DMS53 treated with DMSO at 0.1 percent for 48 hours (cell line): ENCODE measurements at regions not wholly inside any gene's neighbourhood (a gene's known extent, or its start where the extent isn't known, plus 50 kb on each side); places are given as distances from the start of the nearest gene placed in this dataset.
"Not testable (repeated sequence)": the region's sequence is repeated elsewhere in the genome, so short reads cannot be mapped to it uniquely, and the experiment has no call there.

ENCODE experiments used
- DNase-seq: peaks from one replicate; lab custom pipeline; 2025; ENCODE audit not compliant: unreplicated experiment; lab: John Stamatoyannopoulos, UW

DNA sequence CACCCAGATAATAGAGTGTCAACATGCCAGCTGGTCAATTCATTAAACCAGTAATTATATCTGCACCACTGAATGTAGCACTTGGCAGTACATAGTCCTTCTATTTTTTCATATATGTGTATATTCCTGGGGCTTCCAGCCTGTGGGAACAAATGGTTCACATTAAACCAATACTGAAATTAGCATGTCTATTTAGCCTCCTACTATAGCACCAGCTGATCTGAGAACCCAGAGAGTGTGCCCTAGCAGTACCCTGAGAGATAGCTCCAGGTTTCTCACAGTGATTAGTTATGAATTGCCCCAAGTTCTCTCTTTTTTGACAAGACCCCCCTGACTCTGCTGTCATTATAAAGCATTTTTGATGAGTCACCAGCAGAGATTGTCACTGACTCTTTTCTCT lies 1097.3 kb upstream of the FLRT2 start:
- DNase-seq: no peak

DNA sequence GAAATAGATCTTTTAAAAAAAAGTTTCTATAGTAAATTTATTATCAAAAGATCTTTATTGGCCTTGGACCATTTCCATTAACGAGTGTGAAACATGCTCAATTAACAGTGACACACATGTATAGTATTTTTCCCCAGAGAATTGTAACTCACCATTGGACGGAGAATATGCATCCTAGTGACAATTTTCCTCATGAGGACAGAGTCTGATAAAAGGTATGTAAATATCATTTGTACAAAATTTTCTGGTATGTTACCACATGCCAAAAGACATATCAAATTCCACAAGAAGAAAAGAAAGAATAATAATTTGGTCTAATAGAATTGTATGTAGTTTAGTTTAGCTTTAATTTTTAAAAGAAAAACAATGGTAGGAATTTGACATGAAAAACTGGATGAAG lies 1096.0 kb upstream of the FLRT2 start:
- no peak for DNase-seq

DNA sequence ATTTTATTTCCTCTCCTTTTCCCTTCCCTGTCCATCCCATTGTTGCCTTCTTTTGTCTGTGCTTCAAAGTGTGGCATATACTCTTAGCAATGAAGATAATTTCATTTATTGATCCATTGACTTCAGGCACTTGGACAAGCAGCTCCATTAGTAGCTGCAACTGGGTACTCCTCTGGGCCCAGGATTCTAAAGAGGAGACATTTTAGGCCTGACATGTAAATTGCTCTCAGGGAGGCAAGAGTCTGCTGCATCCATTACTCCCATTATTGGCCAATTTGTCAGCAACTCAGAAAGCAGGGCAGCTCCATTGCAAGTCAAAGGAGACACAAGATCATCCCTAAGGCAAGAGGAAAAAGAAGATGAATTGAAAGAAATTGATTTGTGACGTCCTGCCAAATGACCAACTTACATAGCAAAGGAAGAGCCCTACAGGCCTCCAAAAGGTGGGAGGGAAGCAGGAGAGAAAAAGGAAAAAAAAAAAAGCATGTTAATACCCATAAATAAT lies 1094.1 kb upstream of the FLRT2 start:
- no peak for DNase-seq

DNA sequence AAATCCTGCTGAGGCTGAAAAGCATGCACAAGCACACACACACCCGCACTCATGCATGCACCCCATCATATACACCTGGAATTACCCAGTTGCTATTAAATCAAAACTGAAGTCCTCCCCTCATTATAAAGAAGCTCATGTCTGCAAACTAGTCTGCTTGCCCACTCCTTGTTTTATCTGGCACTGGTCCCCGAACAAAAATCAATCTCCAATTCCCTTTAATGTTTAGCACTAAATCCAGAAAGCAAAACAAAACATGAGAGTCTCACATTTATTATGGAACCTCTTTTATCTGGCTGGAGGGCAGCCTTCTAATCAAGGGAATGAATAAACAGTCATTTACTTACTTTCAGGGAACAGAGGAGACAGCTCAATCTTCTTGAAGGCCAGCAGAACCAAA lies 1093.4 kb upstream of the FLRT2 start:
- no peak for DNase-seq

DNA sequence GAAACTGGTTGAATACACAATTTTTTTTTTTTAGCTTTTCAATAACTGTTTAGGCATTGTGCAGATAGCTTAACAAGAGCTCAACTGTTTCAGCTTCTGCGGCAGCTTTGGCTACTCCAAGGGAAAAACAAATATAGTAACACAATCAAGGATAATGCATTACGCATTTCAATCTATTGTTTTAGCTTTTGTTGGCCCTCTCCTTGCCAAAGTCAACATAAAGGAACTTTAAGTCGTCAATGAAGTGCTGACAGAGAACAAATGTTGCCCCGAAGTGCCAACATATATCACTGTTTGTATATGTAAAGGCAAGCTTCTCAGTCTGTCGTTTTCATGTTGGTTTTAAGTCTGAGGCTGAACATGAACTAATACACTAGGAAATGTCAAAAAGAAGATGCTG lies 1087.4 kb upstream of the FLRT2 start:
- DNase-seq: peak; percentile 29

DNA sequence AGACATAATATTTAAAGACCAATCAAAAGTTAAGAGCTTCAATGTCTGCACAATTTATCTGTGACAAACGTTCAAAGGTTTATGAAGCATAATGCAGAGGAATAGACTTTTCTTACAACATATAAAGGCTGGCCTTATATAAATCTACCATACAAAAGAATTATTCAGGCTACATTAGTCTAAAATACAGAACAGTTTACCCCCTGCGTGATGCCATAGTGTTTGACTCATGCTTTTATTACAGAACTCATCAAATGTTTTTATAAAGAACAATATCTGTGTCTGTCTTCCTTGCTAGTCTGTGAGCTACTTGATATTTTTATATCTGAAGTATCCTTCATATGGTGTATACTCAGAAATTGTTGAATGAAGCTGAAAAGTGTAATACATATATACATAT lies 1084.5 kb upstream of the FLRT2 start:
- DNase-seq: no peak

DNA sequence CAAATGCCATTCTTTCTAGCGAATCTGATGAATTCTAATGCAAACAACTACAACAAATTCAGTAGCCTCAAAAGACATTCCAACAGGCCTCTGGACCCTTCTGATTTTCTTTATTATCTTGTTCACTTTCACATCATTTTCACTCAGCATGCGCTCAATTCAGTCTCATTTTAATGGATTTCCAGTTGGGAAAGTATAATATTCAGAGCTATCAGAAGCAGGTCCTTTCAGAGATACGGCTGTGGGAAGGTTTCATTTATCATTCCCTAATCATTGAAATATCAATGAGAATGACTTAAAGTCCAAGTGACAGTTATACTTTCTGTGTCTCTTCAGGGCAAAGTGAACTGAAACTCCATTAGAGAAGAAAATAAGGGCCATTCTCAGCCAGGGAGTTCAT lies 1083.7 kb upstream of the FLRT2 start:
- no peak for DNase-seq

DNA sequence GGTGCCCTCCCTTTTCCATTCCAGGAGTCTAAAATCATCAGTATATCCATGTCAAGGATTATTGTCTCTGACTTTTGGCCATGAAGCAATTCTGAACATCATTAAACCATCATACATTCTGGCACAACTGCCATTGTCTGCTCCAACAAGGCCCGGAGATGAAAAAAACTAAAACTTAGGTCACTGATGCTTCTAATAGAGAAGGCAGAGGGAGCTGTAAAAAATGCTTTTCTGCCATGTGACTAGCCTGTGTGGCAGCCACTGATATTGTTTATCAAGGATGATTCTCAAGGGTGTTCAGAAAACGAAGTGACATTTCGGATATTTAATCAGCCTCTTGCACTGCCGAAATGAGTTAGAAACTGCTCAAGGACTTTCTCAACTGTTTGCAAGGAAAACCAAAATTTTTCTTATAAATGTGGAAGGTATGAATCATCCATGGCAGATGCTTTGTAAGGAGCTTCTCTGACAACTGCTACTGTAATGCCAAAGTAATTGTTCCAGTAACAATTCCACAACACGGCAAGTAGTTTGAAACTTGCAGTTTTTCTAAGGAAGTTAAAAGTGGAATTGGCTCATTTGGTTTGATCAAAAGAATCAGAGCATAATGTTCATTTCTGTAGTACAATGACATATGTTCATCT lies 1076.5 kb upstream of the FLRT2 start:
- DNase-seq: no peak

DNA sequence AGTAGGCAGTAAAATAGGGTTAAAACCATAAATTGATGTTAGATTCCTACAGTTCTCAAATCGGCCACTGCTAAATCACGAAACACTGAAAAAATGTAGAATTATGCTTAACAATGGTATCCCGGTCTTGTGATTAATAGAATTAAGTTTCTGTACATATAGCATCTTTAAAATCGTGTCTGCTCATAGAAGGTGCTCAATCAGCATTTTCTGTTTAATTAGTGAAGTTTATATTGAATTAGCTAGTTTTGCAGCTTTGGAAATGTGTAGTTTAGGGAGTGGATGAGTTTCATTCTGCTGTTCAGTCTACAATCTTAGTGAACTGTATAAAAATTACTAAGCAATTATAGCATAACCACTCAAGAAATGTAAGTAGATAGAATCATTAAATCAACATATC lies 1075.8 kb upstream of the FLRT2 start:
- no peak for DNase-seq

DNA sequence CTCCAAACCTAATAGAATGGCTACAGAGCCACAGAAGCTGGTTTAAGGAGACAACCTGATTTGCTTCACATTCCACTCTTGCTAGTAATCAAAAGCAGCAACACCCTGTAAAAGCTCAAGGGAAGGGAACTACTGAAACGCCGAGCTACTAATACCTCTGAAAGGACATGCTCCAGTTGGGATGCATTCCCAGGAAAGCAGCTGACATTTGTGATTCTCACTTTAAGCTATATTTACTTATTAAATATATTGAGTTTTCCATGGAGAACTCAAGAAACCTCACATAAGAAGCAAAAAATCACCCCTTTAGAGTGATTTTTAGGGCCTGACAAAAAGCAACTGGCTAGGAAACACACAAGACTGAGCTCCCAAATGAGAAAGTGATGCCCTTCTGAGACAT lies 1073.0 kb upstream of the FLRT2 start:
- no peak for DNase-seq

DNA sequence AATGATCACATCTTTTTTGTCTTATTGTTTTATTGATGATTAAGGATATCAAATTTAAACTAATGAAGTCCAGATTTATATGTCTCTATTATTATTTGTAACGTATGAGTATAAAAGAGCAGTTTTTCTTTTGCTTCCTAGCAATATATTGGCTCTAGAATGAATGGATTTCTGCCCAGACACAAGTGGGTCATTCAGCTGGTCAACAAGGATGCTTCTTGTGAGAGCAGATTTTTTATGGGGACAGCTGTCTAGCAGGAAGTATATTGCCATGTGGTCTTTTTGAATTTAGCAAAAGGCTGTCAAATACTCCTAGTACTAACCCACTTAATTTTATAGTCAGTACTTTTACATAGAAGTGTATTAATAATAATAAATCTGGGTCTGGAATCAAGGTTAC lies 1071.1 kb upstream of the FLRT2 start:
- DNase-seq: peak; percentile 4

DNA sequence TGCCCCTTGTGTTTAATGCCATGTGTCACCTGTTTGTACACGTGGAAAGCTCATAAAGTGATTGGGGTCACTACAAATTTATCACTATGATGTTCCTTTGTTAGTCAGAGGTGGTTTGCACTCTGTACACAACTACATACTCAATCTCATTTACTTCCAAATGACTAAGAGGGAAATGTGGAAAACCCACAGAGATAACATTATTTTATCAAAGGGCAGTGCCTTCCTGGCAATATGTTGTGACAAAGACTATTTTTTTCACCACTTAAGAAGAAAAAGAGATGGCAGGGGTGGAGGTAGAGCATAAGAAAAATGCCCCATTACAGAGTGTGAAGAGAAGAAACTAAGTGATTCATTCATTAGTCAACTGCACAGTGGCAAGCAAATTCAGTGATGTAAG lies 1064.1 kb upstream of the FLRT2 start:
- no peak for DNase-seq

DNA sequence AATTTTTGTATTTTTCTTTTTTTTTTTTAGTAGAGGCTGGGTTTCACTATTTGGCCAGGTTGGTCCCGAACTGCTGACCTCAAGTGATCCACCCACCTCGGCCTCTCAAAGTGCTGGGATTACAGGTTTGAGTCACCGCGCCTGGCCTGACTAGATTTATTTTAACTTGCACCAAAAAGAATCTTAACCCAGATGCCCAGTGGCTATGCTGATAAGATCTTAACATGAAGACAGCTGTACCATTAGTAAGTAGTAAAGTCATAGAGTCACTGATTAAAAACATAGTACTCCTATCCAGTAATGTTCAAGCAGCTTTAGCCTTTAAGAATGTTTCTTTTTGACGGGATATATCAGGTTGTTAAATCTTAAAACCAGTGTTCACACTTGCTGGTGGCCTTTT lies 1061.8 kb upstream of the FLRT2 start:
- no peak for DNase-seq

DNA sequence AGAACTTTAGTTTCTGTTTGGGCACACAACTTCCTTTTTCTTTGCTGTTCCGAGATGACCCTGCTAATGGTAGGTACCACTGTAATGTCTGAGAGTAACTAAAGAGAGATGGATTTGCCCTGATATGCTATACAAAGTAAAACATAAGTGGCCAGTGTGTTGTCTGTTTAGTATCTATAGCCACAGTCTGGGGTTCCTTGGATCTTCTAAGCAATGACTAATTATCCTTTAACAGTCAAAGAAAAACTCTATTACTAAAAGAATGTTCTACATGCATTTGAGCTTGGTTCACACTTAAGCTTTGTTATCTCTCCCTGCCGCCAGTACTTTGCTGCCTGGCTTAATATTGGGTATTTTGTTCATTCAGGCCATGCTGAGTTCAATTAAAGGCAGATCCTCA lies 1051.9 kb upstream of the FLRT2 start:
- DNase-seq: no peak

DNA sequence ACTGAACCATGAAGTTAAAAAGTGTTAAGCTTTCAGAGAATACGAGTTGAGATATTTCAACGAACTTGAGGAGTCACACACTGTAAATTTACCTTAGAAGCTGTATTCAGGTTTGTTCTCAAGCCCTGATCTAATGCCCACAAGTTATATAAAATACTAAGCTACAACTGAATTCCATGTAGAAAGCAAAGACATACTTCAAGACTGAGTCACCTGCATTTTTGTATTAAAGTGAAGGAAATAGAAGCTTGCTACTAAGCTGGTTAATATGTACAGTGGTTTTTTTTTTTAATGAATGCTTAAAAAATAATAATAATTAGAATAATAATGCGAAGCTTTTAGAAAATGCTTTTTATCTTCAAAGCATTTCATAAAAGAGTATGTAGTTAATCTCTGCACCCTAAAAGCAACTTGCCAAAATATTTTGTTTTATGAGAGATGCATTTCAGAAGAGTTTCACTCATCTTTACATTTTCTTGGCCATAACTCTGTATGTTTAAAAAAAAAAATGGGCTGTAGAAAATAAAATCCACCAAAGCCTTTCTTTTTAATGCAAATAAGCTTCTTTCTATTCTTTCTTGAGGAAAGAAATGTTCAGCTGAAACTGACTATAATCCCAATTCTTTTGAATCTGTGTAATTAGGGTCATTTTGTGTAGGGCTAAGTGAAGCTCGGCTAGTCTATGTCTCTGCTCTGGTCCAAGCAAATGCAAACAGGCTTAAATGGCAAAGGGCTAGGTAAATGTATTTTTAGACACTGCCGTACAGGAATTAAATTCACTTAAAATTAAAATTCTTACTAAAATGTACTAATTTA lies 1047.5 kb upstream of the FLRT2 start:
- DNase-seq: no peak

DNA sequence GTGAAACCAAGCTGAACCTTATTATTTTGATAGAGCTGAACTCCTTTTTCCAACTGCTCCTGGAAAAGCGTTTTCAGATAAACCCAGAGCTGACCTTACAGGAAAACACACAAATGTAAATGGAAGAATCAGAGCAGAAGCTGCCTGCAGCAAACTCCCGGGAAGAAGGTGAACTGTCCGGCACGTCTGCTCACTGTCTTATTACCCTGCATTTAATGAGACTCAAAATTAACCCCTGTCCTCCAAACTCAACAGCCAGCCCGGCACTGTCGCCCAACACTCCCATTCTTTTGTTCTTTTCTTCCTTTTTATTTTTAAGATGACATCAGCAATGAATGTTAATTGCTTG lies 1046.9 kb upstream of the FLRT2 start:
- no peak for DNase-seq

DNA sequence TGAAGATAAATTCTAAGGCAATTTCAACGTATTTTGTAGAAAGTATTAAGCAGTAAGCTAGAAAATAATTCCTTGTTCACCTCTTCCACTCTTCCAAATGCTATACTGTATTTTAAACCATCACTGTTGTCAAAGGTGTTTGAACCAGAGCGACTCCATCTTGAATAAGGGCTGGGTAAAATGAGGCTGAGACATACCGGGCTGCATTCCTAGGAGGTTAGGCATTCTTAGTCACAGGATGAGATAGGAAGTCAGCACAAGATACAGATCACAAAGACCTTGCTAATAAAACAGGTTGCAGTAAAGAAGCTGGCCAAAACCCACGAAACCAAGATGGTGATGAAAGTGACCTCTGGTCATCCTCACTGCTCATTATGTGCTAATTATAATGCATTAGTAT lies 1045.7 kb upstream of the FLRT2 start:
- not testable (repeated sequence) for DNase-seq

DNA sequence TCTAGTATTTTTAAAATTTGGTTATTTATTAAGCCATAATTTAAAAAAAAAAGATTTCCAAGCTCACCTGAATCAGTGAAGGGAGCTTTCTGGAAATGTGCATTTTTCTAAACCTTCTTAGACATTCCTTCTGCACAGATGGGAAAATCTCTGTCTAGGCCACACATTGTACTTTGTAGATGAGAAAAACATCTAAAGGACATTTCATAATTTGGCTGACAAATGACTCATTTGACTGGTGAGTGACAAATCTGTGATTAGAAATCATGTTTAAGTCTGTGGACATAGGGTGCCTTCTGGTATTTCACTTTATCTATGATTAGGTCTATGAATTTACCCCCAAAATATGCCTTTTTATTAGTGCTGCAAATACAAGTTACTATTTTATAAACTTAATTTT lies 1044.9 kb upstream of the FLRT2 start:
- DNase-seq: no peak

DNA sequence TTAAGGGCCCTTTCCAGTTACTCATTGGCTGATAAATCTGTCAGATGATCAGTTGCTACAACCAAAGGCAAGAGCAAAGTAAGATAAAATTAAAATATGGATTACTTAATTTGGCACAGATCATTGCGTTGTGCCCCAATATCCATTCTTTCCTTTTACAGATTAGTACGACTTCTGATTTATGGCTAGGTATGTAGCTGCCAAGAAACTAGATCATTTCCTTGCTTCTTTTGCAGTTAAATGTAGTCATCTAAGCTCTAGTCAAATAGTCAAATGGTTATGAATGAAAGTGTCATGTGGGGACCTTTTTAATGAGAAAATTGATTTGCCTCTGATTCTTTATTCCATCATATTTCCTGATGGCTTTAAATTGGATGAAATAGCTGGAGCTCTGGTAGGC lies 1039.9 kb upstream of the FLRT2 start:
- DNase-seq: no peak

DNA sequence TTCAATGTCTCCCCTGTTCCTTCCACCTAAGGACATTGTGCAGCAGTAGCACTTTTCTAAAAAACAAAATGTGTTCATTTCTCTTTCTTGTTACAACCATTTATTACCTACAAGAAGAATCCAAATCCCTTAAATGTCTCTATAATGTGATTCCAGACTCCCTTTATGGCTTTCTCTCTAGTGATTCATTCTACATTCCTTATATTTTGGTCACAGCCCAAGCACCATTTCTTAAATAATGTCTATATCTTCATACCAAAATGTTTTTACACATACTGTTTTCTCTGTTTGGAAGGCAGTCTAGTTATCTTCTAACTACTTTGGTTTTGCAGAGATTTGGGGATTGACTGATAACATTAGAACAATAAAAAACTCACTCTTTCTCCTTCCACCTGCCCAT lies 1037.3 kb upstream of the FLRT2 start:
- DNase-seq: no peak

DNA sequence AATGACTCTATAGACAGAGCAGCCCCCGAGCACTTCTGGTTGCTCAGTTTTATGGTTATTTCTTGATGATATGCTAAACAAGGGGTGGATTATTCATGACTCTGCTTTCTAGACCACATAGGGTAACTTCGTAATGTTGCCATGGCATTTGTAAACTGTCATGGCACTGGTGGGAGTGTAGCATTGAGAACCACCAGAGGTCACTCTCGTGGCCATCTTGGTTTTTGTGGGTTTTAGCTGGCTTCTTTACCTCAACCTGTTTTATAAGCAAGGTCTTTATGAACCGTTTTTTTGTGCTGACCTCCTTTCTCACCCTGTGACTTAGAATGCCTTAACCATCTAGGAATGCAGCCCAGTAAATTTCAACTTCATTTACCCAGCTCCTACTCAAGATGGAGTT lies 1036.2 kb upstream of the FLRT2 start:
- DNase-seq: no peak

DNA sequence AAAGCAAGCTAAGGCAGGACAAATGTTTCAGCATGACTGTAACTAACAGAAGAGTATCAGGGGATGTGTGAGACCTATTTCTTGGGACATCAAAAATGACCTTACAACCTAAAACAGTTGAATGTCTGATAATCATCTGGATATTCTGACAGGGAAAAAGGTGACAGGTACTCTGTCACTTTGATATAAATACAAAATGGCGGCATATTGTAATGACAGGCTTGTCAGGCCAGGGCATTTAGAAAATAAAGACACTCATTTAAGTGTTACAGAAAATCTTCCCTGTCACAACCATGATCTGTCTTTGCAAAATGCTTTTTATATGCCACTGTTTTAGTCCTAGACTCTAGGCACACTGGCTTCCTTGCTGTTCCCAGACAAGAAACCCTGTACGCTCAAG lies 1033.3 kb upstream of the FLRT2 start:
- no peak for DNase-seq

DNA sequence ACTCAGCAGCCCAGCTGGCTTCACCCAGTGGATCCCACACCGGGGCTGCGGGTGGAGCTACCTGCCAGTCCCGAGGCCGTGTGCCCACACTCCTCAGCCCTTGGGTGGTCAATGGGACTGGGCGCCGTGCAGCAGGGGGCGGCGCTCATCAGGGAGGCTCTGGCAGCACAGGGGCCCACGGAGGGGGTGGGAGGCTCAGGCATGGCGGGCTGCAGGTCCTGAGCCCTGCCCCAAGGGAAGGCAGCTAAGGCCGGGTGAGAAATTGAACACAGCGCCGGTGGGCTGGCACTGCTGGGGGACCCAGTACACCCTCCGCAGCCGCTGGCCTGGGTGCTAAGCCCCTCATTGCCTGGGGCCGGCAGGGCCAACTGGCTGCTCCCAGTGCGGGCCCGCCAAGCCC lies 1017.1 kb upstream of the FLRT2 start:
- not testable (repeated sequence) for DNase-seq
